ENCODE measurements at regions not wholly inside any gene's neighbourhood (a gene's known extent, or its start where the extent isn't known, plus 50 kb on each side); places are given as distances from the start of the nearest gene placed in this dataset.

DNA sequence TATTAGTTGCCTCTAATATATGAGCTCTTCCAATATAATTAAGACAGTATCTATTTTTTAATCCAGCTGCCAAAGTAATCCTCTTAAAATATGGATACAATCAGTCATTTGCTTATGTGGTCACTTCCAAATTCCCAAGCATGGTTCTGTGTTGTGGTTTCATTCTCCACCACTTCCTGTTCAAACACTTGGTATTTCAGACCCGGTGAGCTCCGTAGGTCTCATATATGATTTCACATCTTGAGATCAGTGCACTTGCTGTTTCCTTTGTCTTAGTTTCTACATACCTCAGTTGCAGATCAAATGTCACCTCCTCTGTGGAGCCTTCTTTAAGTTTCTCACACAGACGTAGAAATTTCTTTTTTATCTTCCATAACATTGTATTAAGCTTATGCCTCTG, 254.2 kb downstream of the KCNS3 start:
- no peak for DNase-seq (ENCODE audit: low spot score in 2 of 2)
- H3K9me3 Mint-ChIP-seq, result peaks cover 0 to 4% of the 10 kb centered on the region in 2 donors
- no peaks in the 10 kb centered on the region for H3K36me3 Mint-ChIP-seq
- H3K27ac Mint-ChIP-seq, result no peak overlapping the region
- ATAC-seq, result no peak

DNA sequence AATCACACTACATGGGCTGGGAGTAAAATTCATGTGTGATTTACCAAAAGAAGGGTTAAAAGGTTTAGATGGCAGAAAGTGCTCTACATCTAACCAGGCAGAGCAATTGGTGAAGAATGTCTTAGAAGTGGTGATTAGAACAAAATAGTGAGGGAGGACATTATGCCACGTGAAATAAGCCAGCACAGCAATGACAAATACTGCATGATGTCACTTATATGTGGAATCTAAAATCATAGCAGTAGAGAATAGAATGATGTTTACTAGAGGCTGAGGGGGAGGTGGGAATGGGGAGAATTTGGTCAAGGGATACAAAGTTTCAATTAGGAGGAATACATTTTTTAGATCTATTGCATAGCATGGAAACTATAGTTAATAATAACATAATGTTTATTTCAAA, 253.3 kb downstream of the KCNS3 start:
- DNase-seq (ENCODE audit: low spot score in 2 of 2) (no peak), ATAC-seq (no peak)
- H3K27ac Mint-ChIP-seq, result no peak overlapping the region
- no peaks in the 10 kb centered on the region for H3K36me3 Mint-ChIP-seq
- H3K9me3 Mint-ChIP-seq, result peaks cover 0 to 4% of the 10 kb centered on the region in 2 donors

DNA sequence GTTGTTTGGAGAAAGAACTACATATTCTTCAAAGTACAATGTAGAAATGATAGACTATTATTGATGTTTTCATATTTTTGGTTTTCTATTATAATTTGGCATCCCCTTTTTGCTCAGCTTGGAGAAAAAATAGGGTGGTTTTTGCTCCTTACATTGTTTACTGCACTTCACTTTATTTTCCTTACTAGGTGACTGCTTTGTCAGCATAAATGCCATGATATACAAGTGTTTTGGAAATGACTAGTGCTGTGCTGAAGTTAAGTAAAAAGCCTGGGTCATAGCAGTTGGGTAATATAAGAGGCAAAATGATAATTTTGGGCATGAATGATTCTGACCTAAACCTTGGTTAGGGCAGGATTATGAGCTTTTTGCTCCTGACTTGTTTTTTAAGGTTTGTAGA, 250.9 kb downstream of the KCNS3 start:
- H3K9me3 Mint-ChIP-seq, result peaks cover 0 to 4% of the 10 kb centered on the region in 2 donors
- H3K36me3 Mint-ChIP-seq, result no peaks in the 10 kb centered on the region
- DNase-seq (ENCODE audit: low spot score in 2 of 2) (no peak), ATAC-seq (no peak)
- H3K27ac Mint-ChIP-seq, result no peak overlapping the region

DNA sequence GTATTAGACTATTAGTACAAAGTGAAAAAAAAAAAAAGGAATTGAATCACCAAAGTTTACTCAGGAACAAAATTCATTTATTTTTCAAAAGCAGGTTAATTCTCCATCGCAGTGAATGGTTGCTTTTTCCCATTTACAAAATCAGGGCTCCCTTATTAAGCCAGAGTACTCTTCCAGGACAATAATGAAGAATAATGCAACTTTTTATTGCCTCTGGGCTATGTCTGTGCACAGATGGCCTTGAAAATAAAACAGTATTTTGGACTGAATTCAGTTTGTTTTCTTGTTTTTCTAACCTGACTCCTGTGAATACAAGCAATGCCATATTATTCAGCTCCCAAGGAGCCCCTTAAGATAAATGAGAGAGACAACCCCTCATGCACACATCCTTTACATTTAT, 246.8 kb downstream of the KCNS3 start:
- H3K9me3 Mint-ChIP-seq, result peaks cover 0 to 3% of the 10 kb centered on the region in 2 donors
- H3K36me3 Mint-ChIP-seq, result no peaks in the 10 kb centered on the region
- H3K27ac Mint-ChIP-seq, result no peak overlapping the region
- ATAC-seq, result no peak
- DNase-seq (ENCODE audit: low spot score in 2 of 2), result no peak

DNA sequence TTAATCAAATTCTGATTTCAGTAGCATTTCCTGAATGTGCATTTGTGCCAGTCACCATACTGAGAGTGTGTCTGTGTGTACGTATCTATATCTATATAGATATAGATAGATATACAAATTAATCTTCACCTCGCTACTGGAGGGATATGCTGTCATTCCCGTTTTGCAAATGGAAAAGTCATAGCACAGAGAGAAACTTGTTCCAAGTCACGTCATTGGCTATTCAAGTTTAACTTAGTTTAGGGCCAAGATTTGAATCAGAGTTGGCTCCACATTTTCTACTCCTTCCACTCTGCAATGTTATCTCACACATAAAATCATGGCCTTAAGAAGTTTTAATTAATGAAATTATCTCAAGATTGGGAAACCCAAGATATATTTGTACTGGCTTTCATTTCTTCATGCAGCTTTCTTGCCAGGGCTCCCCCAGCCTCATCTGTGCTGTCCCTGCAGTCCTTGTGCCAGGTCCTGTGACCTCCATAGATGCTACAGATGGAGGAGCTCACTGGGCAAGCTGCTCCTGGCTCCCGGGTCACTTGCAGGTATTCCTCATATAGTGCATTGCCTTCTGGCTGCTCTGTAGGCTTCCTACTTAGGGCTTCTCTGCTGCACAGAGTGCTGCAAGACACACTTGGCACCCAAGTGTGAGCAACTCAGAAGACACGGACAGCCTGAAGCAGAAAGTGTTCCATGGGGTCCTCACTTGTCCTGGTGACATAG, 245.8 kb downstream of the KCNS3 start:
- Mint-ChIP-seq H3K36me3 (no peaks in the 10 kb centered on the region), H3K9me3 (peaks cover 0 to 9% of the 10 kb centered on the region in 2 donors), H3K27ac (no peak overlapping the region)
- ATAC-seq (no peak), DNase-seq (ENCODE audit: low spot score in 2 of 2) (no peak)

DNA sequence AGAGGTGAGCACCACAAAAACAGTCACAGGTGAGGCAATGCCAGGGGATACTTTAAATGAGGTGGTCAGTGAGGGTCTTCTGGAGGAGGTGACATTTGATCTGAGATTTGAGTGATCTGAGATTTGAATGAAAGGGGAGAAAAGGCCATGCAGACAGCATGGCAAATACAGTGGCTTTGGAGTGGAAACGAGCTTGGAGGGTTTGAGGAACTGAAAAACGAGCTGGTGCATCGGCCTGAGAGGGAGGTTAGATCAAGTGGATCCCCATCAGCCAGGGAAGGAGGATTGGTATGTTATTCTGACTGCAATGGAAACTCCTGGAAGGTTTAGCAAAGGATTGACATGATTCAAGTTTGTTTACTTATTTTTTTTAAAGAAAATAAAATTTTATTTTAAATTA, 245.1 kb downstream of the KCNS3 start:
- Mint-ChIP-seq H3K9me3 (peaks cover 0 to 9% of the 10 kb centered on the region in 2 donors), H3K27ac (no peak overlapping the region), H3K36me3 (no peaks in the 10 kb centered on the region)
- ATAC-seq, result no peak
- DNase-seq (ENCODE audit: low spot score in 2 of 2), result no peak

DNA sequence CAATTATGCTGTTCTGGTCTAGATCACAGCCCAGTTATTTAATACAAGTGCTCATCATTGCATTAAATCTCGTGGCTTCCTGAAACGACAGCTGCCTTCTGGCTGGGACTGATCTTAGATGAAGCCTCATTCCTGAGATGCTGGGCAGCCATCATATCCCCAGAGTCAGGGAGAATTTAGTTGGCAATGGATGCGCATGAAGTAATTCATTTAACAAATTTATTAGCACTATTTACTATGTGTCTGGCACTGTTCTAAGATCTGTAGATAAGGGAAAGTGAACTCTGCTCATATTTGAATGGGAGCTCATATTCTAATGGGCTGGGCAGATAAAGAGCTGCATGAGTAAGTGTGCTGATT, 244.7 kb downstream of the KCNS3 start:
- no peak for ATAC-seq
- Mint-ChIP-seq H3K36me3 (no peaks in the 10 kb centered on the region), H3K27ac (no peak overlapping the region), H3K9me3 (peaks cover 0 to 9% of the 10 kb centered on the region in 2 donors)
- no peak for DNase-seq (ENCODE audit: low spot score in 2 of 2)

DNA sequence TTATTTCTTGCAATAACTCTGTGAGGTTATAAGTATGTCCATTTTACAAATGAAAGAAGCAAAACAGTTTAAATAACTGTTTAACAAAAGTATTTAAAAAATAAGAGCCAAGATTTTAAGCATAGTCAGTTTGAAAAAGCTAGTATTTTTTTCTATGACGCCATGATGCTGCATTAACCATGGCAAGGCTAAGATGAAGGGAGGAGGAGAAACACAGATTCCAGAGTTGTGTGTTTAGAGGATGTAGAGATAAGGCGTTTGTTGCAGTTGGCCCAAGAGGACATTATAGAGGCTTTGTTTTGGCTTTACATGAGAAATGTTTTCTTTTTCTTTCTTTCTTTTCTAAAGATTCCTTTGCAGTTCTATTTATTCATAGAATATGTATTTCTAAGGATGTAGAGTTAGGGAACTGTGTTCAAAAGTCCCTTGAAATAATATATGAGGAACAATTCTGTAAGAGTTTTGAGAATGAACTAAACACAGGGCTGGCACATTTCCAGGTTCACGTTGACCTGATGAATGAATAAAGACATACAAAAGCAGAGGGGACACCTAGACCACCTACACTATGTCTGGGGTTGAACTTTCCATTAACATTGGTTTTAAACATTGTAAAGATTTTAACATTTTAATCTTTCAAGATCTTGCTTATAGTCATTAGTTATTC, 244.2 kb downstream of the KCNS3 start:
- H3K36me3 Mint-ChIP-seq, result no peaks in the 10 kb centered on the region
- DNase-seq (ENCODE audit: low spot score in 2 of 2) (no peak), ATAC-seq (no peak)
- peaks cover 0 to 13% of the 10 kb centered on the region in 2 donors for H3K9me3 Mint-ChIP-seq
- H3K27ac Mint-ChIP-seq, result no peak overlapping the region

DNA sequence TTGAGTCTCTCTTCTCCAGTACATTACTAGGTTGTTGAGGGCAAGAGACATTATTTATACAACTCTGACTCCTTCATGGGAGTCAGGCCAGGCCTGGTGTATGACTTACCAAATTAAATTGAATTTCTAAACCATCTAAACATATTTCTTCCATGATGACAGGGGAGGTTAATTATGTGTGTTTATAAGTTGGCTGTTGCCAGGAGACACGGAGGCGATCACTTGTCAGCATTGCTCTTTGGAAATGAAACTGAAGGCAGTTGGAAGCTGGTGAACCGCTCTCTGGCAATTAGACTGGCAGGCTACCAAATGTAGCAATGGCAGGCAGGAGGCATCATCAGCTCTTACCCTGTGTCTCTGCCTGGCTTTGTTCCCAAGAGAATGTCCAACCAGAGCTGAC, 241.4 kb downstream of the KCNS3 start:
- peaks cover 0 to 16% of the 10 kb centered on the region in 2 donors for H3K9me3 Mint-ChIP-seq

DNA sequence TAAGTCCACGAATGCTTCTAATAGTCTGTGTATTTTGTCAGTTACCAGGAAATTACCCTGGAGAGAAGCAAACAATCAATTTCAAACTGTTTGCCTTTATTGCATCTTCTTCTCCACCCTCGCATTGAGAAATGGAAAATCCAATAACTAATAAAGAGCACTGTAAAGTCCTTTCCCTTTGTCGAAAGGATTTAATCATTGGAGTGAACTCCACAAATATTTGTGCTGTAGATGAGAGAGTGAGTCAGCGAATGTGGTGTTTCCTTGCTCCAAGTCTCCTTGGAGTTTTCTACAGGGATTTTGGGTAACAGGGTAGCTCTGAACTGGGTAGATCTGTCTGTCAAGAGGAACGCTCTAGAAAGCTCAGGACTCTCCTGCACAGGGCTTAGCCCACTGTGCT, 240.2 kb downstream of the KCNS3 start:
- ATAC-seq, result no peak

More for the DNA sequence above, 241.4 kb downstream of the KCNS3 start:
- ATAC-seq (no peak), DNase-seq (ENCODE audit: low spot score in 2 of 2) (no peak)
- Mint-ChIP-seq H3K27ac (no peak overlapping the region), H3K36me3 (no peaks in the 10 kb centered on the region)

DNA sequence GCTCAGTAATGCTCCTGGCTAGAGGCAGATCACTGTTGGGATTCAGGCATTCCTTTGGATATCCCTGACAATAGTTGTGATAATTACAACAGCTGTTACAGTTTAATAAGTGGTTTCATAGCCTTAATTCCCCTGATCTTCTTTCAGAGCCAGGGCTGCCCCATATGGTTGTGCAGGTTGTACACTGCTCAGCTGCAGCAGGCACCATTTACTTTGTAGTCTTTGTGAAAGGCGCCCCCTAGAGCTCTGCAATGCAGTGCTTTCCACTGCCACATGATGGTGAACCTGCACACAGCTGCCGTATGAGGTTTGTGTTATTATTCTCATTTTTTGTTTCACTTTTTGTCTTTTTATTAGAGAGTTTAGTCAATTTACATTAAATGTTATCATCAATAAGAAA, 239.1 kb downstream of the KCNS3 start:
- Mint-ChIP-seq H3K27ac (no peak overlapping the region), H3K9me3 (peaks cover 0 to 16% of the 10 kb centered on the region in 2 donors), H3K36me3 (no peaks in the 10 kb centered on the region)
- DNase-seq (ENCODE audit: low spot score in 2 of 2), result peak in 1 of 2 donors; percentile 6
- peak in 1 of 2 donors; percentile 57 for ATAC-seq

More for the DNA sequence above, 240.2 kb downstream of the KCNS3 start:
- DNase-seq (ENCODE audit: low spot score in 2 of 2), result no peak
- Mint-ChIP-seq H3K27ac (no peak overlapping the region), H3K36me3 (no peaks in the 10 kb centered on the region), H3K9me3 (peaks cover 0 to 16% of the 10 kb centered on the region in 2 donors)

DNA sequence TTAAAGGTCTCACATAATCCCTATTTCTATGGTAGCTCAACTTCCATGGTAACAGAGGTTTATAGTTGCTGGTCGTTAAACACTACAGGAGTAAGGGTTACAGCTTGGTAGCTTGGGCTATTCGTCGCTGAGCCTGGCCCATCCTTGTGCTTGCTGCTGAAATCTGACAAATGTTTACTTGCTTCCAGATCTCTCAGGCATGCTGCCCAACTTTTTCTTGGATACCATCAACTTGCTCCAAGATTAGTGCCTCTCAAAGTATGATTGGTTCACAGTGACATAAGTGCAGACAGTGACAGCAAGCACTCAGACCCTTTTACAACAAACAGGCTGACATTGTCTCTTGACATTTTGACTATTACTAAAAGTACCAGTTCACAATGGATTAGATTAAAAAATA, 231.8 kb downstream of the KCNS3 start:
- Mint-ChIP-seq H3K9me3 (peaks cover 3 to 4% of the 10 kb centered on the region in 2 donors), H3K36me3 (no peaks in the 10 kb centered on the region), H3K27ac (no peak overlapping the region)
- DNase-seq (ENCODE audit: low spot score in 2 of 2), result no peak
- no peak for ATAC-seq

DNA sequence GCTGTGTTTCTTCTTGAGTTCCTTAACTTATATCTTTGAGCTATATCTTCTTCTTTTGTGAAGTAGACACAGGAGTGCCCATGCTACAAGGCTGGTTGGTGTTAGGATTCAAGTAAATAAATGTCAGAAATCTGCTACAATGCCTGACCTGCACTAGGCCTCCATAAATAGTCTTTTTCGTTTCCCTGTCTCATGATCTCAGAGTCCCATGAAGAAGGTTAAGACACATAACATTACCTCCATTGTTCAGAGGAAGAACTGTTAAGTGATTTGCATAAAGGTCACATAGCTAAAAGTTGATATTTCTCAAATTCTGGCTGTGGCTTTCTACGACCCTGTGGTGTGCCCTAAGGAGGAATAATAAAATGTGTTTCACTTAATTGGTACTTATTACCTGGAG, 228.4 kb downstream of the KCNS3 start:
- Mint-ChIP-seq H3K27ac (no peak overlapping the region), H3K9me3 (peaks cover 3 to 4% of the 10 kb centered on the region in 2 donors), H3K36me3 (no peaks in the 10 kb centered on the region)
- ATAC-seq, result no peak
- DNase-seq (ENCODE audit: low spot score in 2 of 2), result no peak

DNA sequence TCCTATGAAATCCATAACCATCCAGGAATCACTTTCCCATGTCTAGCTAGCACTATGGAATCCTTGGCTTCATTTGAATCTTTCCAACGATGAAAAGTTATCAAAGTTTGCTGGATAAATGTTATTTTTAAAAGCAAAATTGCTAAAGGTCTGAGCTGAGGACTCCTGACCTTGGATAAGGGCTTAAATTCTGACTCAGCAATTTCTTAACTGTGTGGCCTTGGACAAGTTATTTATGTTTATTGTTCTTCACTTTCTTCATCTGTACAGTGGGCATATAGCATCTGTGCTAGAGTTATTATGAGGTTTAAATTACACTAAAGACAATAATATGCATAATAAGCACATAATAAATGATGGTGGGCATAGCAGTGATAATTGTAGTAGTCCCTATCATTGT, 227.5 kb downstream of the KCNS3 start:
- Mint-ChIP-seq H3K27ac (no peak overlapping the region), H3K36me3 (no peaks in the 10 kb centered on the region), H3K9me3 (peaks cover 3 to 4% of the 10 kb centered on the region in 2 donors)
- no peak for ATAC-seq
- DNase-seq (ENCODE audit: low spot score in 2 of 2), result no peak

DNA sequence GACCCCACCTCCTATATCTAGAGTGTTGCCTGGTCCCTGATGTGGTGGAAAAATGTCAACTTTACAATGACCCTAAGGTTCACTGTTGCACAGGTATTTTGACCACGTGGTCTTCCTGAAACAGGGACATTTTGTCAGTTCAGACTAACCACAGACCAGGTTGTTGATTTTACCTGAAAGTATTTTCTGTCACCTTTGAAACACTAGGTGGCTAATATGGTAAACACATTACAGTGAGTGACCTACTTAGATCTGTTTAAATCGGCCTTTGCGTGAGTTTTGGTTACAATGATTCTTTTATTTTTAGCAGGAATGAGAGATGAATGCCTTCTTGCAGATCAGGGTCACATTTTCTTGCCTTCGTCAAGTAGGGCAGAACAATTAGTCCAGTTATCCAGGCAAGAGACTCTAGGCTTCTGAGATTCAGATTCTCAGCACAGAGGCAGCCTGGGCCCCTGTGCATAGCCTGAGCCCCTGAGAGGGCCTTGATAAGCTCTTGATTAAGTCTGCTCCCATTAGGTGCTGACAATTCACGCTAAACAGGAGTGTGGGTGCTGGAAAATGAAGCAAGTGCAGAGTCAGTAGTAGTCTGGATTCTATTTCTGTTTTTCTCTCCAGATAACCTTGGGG, 226.2 kb downstream of the KCNS3 start:
- H3K9me3 Mint-ChIP-seq, result peaks cover 0 to 4% of the 10 kb centered on the region in 2 donors
- H3K36me3 Mint-ChIP-seq, result no peaks in the 10 kb centered on the region
- no peak overlapping the region for H3K27ac Mint-ChIP-seq
- DNase-seq (ENCODE audit: low spot score in 2 of 2) (no peak), ATAC-seq (no peak)

DNA sequence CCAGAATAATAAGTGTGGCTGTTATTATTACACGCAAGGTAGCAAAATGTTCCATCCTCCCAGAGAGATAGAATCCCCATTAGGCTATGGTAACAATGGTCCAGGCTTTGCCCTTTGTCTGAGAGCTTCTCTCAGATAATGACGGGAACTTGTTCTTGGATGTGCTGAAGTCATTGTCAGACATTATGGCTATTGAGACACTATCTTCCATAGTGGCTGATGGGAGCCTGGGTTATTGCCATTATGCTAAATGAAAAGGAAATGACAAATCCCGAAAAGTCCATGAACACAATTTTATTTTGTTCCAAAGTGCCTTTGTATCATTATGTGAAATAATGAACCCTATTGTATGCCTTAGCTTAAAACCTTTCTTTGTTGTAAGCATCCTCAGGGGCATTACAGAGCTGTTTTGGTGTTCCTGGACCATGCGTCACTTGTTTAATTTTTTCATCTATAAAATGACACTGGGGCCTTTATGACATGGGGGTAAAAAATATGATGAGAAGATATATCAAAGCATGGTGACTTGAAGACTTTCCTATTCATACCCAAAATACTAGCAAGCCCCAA, 218.5 kb downstream of the KCNS3 start:
- H3K36me3 Mint-ChIP-seq, result no peaks in the 10 kb centered on the region
- H3K9me3 Mint-ChIP-seq, result no peaks in the 10 kb centered on the region
- ATAC-seq (no peak), DNase-seq (ENCODE audit: low spot score in 2 of 2) (no peak)
- no peak overlapping the region for H3K27ac Mint-ChIP-seq

DNA sequence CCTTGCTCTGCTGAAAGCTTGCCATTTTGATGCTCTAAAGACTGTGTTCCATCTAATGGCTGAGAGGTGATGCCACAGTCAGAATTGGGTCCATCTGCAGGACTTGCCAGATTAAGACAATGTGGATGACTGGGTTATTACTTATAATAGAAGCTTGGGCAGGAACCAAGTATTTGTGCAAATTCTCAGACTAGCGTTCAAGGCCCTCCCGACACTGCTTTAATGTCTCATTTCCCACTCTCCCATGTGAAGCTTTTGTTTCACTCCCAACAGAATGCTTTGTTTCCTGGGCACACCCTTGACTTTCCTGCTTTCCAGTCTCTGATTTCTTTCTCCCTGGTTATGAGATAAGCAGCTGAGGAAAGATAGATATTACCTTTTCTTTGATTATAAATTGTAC, 215.8 kb downstream of the KCNS3 start:
- no peaks in the 10 kb centered on the region for H3K9me3 Mint-ChIP-seq
- no peak overlapping the region for H3K27ac Mint-ChIP-seq
- ATAC-seq (no peak), DNase-seq (ENCODE audit: low spot score in 2 of 2) (no peak)
- no peaks in the 10 kb centered on the region for H3K36me3 Mint-ChIP-seq

Data from activated naive CD4-positive, alpha-beta T cell treated with anti-CD3 and anti-CD28 coated beads, Interleukin-2, amount 50 U/mL, for 72 hours (primary cell).